Astrocyte of the spinal cord (primary cell): ENCODE measurements at regions not wholly inside any gene's neighbourhood (a gene's known extent, or its start where the extent isn't known, plus 50 kb on each side); places are given as distances from the start of the nearest gene placed in this dataset.
"Not testable (repeated sequence)": the region's sequence is repeated elsewhere in the genome, so short reads cannot be mapped to it uniquely, and the experiment has no call there.

Experiments used
- DNase-seq: peaks from one replicate; pipeline ENCODE4 v3.0.0; 2011; ENCODE audit warnings: low read depth, low spot score
- H3K4me3 ChIP-seq: 2 replicates; pipeline ENCODE4 v1.5.1; 2011; ENCODE audit warnings: low read depth, mild to moderate bottlenecking, low read length, moderate library complexity
- in situ Hi-C: cut with HindIII; loops from 2 replicates; pipeline ENCODE4 v1.10.0; 2017; ENCODE audit warnings: low sequenced_read_pairs
- TF ChIP-seq, protein P1 (sequence below): IDR thresholded peaks from 2 replicates; pipeline ENCODE4 v1.5.1; 2012; ENCODE audit warnings: low read depth, mild to moderate bottlenecking, low read length, inconsistent platforms

DNA sequence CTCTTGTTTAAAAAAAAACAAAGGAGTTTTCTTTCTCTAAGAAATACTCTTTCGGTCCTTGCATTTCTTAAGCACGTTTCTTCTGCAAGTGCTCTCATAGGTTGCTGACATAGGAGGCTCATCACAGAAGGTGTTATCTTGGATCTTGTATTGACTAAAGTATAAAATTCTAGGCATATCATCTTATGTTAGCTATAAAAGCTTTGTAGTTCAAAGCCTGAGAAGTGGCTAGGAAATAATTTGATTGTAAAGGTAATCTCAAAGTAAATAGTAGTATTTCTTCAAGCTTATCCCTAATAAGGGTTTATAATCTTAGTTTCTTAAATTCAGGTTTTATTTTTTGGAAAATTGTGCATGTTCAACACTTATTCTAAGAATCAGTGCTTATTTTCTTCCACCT, 778.9 kb downstream of the TMTC2 start:
- TF ChIP-seq, protein P1, sequence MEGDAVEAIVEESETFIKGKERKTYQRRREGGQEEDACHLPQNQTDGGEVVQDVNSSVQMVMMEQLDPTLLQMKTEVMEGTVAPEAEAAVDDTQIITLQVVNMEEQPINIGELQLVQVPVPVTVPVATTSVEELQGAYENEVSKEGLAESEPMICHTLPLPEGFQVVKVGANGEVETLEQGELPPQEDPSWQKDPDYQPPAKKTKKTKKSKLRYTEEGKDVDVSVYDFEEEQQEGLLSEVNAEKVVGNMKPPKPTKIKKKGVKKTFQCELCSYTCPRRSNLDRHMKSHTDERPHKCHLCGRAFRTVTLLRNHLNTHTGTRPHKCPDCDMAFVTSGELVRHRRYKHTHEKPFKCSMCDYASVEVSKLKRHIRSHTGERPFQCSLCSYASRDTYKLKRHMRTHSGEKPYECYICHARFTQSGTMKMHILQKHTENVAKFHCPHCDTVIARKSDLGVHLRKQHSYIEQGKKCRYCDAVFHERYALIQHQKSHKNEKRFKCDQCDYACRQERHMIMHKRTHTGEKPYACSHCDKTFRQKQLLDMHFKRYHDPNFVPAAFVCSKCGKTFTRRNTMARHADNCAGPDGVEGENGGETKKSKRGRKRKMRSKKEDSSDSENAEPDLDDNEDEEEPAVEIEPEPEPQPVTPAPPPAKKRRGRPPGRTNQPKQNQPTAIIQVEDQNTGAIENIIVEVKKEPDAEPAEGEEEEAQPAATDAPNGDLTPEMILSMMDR: no peak
- H3K4me3 ChIP-seq: no peak overlapping the region
- DNase-seq: no peak
- in situ Hi-C loops: no loop called here

- no peak for DNase-seq
- H3K4me3 ChIP-seq: no peak overlapping the region
- TF ChIP-seq, protein P1: no peak
- in situ Hi-C loops: no loop called here
Measured at GRCh38 chr12:83462419-83462818, 775.7 kb downstream of the TMTC2 start.

GRCh38 chr12:83461336-83461935, 774.7 kb downstream of the TMTC2 start:
- in situ Hi-C loops: no loop called here
- peak; percentile 65 for DNase-seq
- H3K4me3 ChIP-seq: no peak overlapping the region
- TF ChIP-seq, protein P1: no peak

GRCh38 chr12:83451189-83451588, 764.5 kb downstream of the TMTC2 start:
- TF ChIP-seq, protein P1: no peak
- no peak overlapping the region for H3K4me3 ChIP-seq
- in situ Hi-C loops: no loop called here
- DNase-seq: no peak

- DNase-seq: peak; percentile 21
- in situ Hi-C loops: no loop called here
- TF ChIP-seq, protein P1: no peak
- no peak overlapping the region for H3K4me3 ChIP-seq
Measured at GRCh38 chr12:83434600-83434999, 747.9 kb downstream of the TMTC2 start.

DNA sequence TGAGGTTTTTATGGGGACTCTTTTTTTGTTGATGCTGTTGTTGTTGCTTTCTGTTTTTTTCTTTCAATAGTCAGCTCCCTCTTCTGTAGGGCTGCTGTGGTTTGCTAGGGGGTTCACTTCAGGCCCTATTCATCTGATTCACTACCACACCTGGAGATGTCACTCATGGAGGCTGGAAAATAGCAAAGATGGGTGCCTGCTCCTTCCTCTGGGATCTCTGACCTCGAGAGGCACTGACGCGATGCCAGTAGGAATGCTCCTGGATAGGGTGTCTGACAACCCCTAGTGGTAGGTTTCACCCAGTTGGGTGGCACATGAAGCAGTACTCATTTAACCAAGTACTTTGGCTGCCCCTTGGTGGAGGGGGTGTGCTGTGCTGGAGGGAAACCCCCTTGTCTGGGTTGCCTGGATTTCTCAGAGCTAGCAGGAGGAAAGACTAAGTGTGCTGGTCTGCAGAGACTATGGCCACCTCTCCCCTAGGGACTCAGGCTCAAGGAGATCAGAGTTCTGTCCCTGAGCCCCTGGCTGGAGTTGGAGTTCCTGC, 745.5 kb downstream of the TMTC2 start:
- TF ChIP-seq, protein P1: no peak
- in situ Hi-C loops: no loop called here
- H3K4me3 ChIP-seq: no peak overlapping the region
- no peak for DNase-seq

DNA sequence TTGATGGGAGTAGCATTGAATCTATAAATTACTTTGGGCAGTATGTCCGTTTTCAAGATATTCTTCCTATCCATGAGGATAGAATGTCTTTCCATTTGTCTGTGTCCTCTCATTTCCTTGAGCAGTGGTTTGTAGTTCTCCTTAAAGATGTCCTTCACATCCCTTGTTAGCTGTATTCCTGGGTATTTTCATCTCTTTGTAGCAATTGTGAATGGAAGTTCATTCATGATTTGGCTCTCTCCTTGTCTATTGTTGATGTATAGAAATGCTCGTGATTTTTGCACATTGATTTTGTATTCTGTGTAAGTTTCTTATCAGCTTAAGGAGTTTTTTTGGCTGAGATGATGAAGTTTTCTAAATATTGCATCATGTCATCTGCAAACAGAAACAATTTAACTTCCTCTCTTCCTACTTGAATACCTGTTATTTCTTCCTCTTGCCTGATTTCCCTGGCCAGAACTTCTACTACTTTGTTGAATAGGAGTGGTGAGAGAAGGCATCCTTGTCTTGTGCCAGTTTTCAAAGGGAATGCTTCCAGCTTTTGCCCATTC, 741.0 kb downstream of the TMTC2 start:
- H3K4me3 ChIP-seq, in situ Hi-C loops, DNase-seq: not testable (repeated sequence)
